Bronchial epithelial cell (primary cell): ENCODE measurements at regions not wholly inside any gene's neighbourhood (a gene's known extent, or its start where the extent isn't known, plus 50 kb on each side); places are given as distances from the start of the nearest gene placed in this dataset.

Source experiments
- DNase-seq: peaks from one replicate; pipeline ENCODE4 v3.0.0-alpha.2; 2010; ENCODE audit warnings: low read depth
- FAIRE-seq: peaks from 2 replicates; lab custom pipeline; 2011; peaks lifted over from hg19 to GRCh38; lab: Jason Lieb, UNC
- H3K27me3 ChIP-seq: 2 replicates; pipeline ENCODE4 v1.5.1; 2011; ENCODE audit warnings: low read length; ENCODE audit not compliant: control insufficient read depth, insufficient read depth
- H3K36me3 ChIP-seq: 2 replicates; pipeline ENCODE4 v1.5.1; 2011; ENCODE audit warnings: low read length; ENCODE audit not compliant: control insufficient read depth, insufficient read depth
- H3K4me3 ChIP-seq: 2 replicates; pipeline ENCODE4 v1.5.1; 2011; ENCODE audit warnings: mild to moderate bottlenecking, low read depth, low read length, control low read depth
- CTCF ChIP-seq: IDR thresholded peaks from 2 replicates; pipeline ENCODE4 v1.5.1; 2011; ENCODE audit warnings: mild to moderate bottlenecking, moderate library complexity, low read length, control low read depth, inconsistent platforms; ENCODE audit not compliant: insufficient read depth, severe bottlenecking

GRCh38 chr9:18009902-18010301 is 431.0 kb downstream of the SH3GL2 start:
- DNase-seq: no peak
- H3K36me3 ChIP-seq: no peaks in the 10 kb centered on the region
- TF ChIP-seq CTCF: no peak
- H3K4me3 ChIP-seq: no peak overlapping the region
- H3K27me3 ChIP-seq: no peaks in the 10 kb centered on the region
- no peak for FAIRE-seq

GRCh38 chr9:18010492-18010891 is 431.6 kb downstream of the SH3GL2 start:
- Histone ChIP-seq H3K27me3 (no peaks in the 10 kb centered on the region), H3K4me3 (no peak overlapping the region), H3K36me3 (no peaks in the 10 kb centered on the region)
- TF ChIP-seq CTCF: no peak
- FAIRE-seq: no peak
- DNase-seq: no peak

- no peak for DNase-seq
- H3K36me3 ChIP-seq: no peaks in the 10 kb centered on the region
- TF ChIP-seq CTCF: no peak
- H3K27me3 ChIP-seq: no peaks in the 10 kb centered on the region
- no peak for FAIRE-seq
- no peak overlapping the region for H3K4me3 ChIP-seq
Observed at GRCh38 chr9:18012170-18012569, 433.3 kb downstream of the SH3GL2 start.

GRCh38 chr9:18014556-18014955 is 435.7 kb downstream of the SH3GL2 start:
- Histone ChIP-seq H3K4me3 (no peak overlapping the region), H3K36me3 (no peaks in the 10 kb centered on the region), H3K27me3 (no peaks in the 10 kb centered on the region)
- DNase-seq (peak; percentile 4), FAIRE-seq (no peak)
- no peak for TF ChIP-seq CTCF

GRCh38 chr9:18015116-18015515 is 436.2 kb downstream of the SH3GL2 start:
- Histone ChIP-seq H3K36me3 (no peaks in the 10 kb centered on the region), H3K27me3 (no peaks in the 10 kb centered on the region), H3K4me3 (no peak overlapping the region)
- DNase-seq (no peak), FAIRE-seq (no peak)
- no peak for TF ChIP-seq CTCF

- no peaks in the 10 kb centered on the region for H3K36me3 ChIP-seq
- FAIRE-seq: no peak
- no peak for TF ChIP-seq CTCF
- no peak for DNase-seq
- no peak overlapping the region for H3K4me3 ChIP-seq
- no peaks in the 10 kb centered on the region for H3K27me3 ChIP-seq
Observed at GRCh38 chr9:18017136-18017535, 438.3 kb downstream of the SH3GL2 start.
